ENCODE measurements at regions not wholly inside any gene's neighbourhood (a gene's known extent, or its start where the extent isn't known, plus 50 kb on each side); places are given as distances from the start of the nearest gene placed in this dataset.

DNA sequence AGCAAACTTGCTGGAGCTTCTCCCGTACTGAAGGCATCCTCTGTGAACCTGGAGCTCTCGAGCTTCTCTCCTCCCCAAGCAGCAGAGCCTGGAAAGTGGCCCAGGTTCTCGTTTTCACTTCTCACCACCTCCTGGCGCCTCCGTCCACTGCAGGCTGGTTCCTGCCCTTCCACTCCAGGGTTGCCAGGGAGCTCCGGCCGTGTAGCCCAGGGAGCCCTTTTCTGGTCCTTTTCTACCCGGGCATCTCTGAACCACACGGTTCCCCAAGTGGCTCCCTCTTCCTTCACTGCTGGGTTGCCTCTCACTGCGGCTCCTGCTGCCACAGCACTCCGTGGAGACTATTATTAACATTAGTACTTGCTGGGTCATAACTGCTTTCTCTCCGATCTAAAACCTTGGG lies 208.6 kb upstream of the PPP2R2D start:
- ATAC-seq: no peak
- no peaks in the 10 kb centered on the region for H3K36me3 ChIP-seq (ENCODE audit: control insufficient read depth in 2 of 2, insufficient read depth in 2 of 2, low read length in 1 of 2)
- in situ Hi-C loops (cut with MboI): no loop called here
- H2AFZ ChIP-seq (ENCODE audit: control insufficient read depth, low read depth, low read length): no peak overlapping the region
- H4K20me1 ChIP-seq (ENCODE audit: control insufficient read depth, insufficient read depth): no peaks in the 10 kb centered on the region
- H3K9ac ChIP-seq (ENCODE audit: control insufficient read depth, insufficient read depth, low read length): no peak overlapping the region
- POLR2A ChIA-PET: no interaction called here
- CTCF ChIA-PET: no interaction called here
- RAD21 ChIA-PET (ENCODE audit: unreplicated experiment): no interaction called here
- TF ChIP-seq, protein P1, sequence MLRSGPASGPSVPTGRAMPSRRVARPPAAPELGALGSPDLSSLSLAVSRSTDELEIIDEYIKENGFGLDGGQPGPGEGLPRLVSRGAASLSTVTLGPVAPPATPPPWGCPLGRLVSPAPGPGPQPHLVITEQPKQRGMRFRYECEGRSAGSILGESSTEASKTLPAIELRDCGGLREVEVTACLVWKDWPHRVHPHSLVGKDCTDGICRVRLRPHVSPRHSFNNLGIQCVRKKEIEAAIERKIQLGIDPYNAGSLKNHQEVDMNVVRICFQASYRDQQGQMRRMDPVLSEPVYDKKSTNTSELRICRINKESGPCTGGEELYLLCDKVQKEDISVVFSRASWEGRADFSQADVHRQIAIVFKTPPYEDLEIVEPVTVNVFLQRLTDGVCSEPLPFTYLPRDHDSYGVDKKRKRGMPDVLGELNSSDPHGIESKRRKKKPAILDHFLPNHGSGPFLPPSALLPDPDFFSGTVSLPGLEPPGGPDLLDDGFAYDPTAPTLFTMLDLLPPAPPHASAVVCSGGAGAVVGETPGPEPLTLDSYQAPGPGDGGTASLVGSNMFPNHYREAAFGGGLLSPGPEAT (IDR thresholded peaks at IDR 0.05; ENCODE audit: low read depth): no peak
- no peak for TF ChIP-seq CBX3 (IDR thresholded peaks at IDR 0.05; ENCODE audit: borderline replicate concordance, low read depth)
- no peak for TF ChIP-seq FOXM1 (IDR thresholded peaks at IDR 0.05; ENCODE audit: low read depth, low read length)
- intact Hi-C loops (cut with micrococcal nuclease; ENCODE audit: unreplicated experiment): no loop called here
- no peak for DNase-seq (ENCODE audit: low read depth, low spot score)
- WGBS (ENCODE audit: insufficient coverage, insufficient replicate concordance, low lambda C conversion rate, missing lambda C conversion rate): 20% methylated on average over 12 of the region's 12 CpGs
- H3K9me3 ChIP-seq (replicated peaks; ENCODE audit: control insufficient read depth, insufficient read depth, low read length): no peaks in the 10 kb centered on the region; the same call in 2 of the 3 replicates
- no peak for FAIRE-seq
- no peak overlapping the region for H3K27ac ChIP-seq (ENCODE audit: control insufficient read depth, insufficient read depth)
- H3K4me2 ChIP-seq (ENCODE audit: control insufficient read depth, insufficient read depth): no peak overlapping the region
- H3K4me3 ChIP-seq: no peak overlapping the region
- H3K27me3 ChIP-seq (replicated peaks in 1 of 2; ENCODE audit: control insufficient read depth in 2 of 2, insufficient read depth in 2 of 2, low read length in 1 of 2): no peaks in the 10 kb centered on the region
- H3K4me1 ChIP-seq (ENCODE audit: control insufficient read depth, insufficient read depth, low read length): no peaks in the 10 kb centered on the region
- no peaks in the 10 kb centered on the region for H3K79me2 ChIP-seq (ENCODE audit: control insufficient read depth, insufficient read depth, low read length)
- SMC1A ChIA-PET (ENCODE audit: uncharacterized antibody, unreplicated experiment): no interaction called here
- no TSS peak for BruUV-seq (replicated peaks)

DNA sequence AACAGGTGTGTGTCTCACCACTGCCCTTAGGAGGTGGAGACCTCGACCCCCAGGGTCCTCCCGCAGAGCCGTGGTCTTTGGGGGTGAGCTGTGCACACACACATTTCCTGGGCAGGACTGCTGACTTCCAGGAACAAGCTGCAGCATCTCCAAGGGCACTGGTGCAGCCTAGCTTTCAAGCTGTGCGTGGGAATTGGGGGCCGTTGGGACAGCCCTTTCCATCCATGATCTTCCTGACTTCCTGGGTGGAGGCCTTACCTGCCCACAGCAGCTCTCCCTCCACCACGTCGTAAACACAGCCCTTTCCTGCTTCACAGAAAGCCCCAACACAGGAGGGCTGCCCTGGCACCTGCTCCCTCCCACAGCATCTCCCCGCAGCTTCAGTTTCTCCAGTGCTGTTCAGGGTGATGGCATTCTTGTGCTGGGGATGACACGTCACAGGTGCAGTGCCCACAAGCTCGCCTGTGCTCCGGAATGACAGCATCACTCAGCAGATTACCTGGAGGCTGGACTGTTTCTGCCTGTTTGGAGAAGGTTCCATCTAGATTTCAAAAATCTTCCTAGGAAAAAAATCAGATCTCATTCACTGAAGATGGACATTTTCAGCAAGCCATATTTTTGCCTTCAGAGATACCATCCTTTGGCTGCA lies 208.0 kb upstream of the PPP2R2D start:
- H3K79me2 ChIP-seq (ENCODE audit: control insufficient read depth, insufficient read depth, low read length): no peaks in the 10 kb centered on the region
- no peaks in the 10 kb centered on the region for H4K20me1 ChIP-seq (ENCODE audit: control insufficient read depth, insufficient read depth)
- in situ Hi-C loops (cut with MboI) (no loop called here), intact Hi-C loops (cut with micrococcal nuclease; ENCODE audit: unreplicated experiment) (no loop called here)
- H3K4me3 ChIP-seq: no peak overlapping the region
- ChIA-PET CTCF (no interaction called here), RAD21 (ENCODE audit: unreplicated experiment) (no interaction called here), POLR2A (no interaction called here), SMC1A (ENCODE audit: uncharacterized antibody, unreplicated experiment) (no interaction called here)
- no peak overlapping the region for H2AFZ ChIP-seq (ENCODE audit: control insufficient read depth, low read depth, low read length)
- no peak for FAIRE-seq
- H3K4me1 ChIP-seq (ENCODE audit: control insufficient read depth, insufficient read depth, low read length): no peaks in the 10 kb centered on the region
- no peak overlapping the region for H3K27ac ChIP-seq (ENCODE audit: control insufficient read depth, insufficient read depth)
- TF ChIP-seq ZNF274 (IDR thresholded peaks at IDR 0.05; ENCODE audit: insufficient read depth, insufficient read length) (no peak), WRNIP1 (IDR thresholded peaks at IDR 0.05; ENCODE audit: borderline replicate concordance, low read depth, low read length) (no peak), TCF3 (IDR thresholded peaks at IDR 0.05; ENCODE audit: borderline replicate concordance, insufficient read depth, low read depth, low read length) (no peak), MYC (IDR thresholded peaks at IDR 0.05; ENCODE audit: insufficient read depth, insufficient read length, insufficient replicate concordance, low read length, severe bottlenecking) (no peak), LARP7 (IDR thresholded peaks at IDR 0.05) (no peak), HDGF (IDR thresholded peaks at IDR 0.05) (no peak), HDAC2 (IDR thresholded peaks at IDR 0.05) (no peak), NBN (IDR thresholded peaks at IDR 0.05) (no peak)
- TF ChIP-seq, protein P2, sequence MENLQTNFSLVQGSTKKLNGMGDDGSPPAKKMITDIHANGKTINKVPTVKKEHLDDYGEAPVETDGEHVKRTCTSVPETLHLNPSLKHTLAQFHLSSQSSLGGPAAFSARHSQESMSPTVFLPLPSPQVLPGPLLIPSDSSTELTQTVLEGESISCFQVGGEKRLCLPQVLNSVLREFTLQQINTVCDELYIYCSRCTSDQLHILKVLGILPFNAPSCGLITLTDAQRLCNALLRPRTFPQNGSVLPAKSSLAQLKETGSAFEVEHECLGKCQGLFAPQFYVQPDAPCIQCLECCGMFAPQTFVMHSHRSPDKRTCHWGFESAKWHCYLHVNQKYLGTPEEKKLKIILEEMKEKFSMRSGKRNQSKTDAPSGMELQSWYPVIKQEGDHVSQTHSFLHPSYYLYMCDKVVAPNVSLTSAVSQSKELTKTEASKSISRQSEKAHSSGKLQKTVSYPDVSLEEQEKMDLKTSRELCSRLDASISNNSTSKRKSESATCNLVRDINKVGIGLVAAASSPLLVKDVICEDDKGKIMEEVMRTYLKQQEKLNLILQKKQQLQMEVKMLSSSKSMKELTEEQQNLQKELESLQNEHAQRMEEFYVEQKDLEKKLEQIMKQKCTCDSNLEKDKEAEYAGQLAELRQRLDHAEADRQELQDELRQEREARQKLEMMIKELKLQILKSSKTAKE (IDR thresholded peaks at IDR 0.05; ENCODE audit: low read depth, poor library complexity, severe bottlenecking): no peak
- TF ChIP-seq, protein P3, sequence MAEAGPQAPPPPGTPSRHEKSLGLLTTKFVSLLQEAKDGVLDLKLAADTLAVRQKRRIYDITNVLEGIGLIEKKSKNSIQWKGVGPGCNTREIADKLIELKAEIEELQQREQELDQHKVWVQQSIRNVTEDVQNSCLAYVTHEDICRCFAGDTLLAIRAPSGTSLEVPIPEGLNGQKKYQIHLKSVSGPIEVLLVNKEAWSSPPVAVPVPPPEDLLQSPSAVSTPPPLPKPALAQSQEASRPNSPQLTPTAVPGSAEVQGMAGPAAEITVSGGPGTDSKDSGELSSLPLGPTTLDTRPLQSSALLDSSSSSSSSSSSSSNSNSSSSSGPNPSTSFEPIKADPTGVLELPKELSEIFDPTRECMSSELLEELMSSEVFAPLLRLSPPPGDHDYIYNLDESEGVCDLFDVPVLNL (IDR thresholded peaks at IDR 0.05; ENCODE audit: low read depth, low read length): no peak
- no peak overlapping the region for H3K4me2 ChIP-seq (ENCODE audit: control insufficient read depth, insufficient read depth)
- 9% methylated on average over 11 of the region's 11 CpGs for whole genome bisulfite sequencing (ENCODE audit: insufficient coverage, insufficient replicate concordance, low lambda C conversion rate, missing lambda C conversion rate)
- H3K36me3 ChIP-seq (ENCODE audit: control insufficient read depth in 2 of 2, insufficient read depth in 2 of 2, low read length in 1 of 2): no peaks in the 10 kb centered on the region
- no peaks in the 10 kb centered on the region; the same call in 2 of the 3 replicates for H3K9me3 ChIP-seq (replicated peaks; ENCODE audit: control insufficient read depth, insufficient read depth, low read length)
- DNase-seq (ENCODE audit: low read depth, low spot score): no peak
- no peaks in the 10 kb centered on the region for H3K27me3 ChIP-seq (replicated peaks in 1 of 2; ENCODE audit: control insufficient read depth in 2 of 2, insufficient read depth in 2 of 2, low read length in 1 of 2)
- no peak for ATAC-seq
- BruUV-seq (replicated peaks): no TSS peak
- no peak overlapping the region for H3K9ac ChIP-seq (ENCODE audit: control insufficient read depth, insufficient read depth, low read length)
